HFF-Myc (cell line): ENCODE measurements at regions not wholly inside any gene's neighbourhood (a gene's known extent, or its start where the extent isn't known, plus 50 kb on each side); places are given as distances from the start of the nearest gene placed in this dataset.
A peak's percentile ranks its signal among the peaks of the same experiment; 100 is the strongest.

Experiments
- DNase-seq: peaks from one replicate; pipeline ENCODE4 v3.0.0-alpha.2; 2011; ENCODE audit warnings: low read depth; ENCODE audit errors: extremely low read depth
- H3K4me3 ChIP-seq: replicated peaks from 2 replicates; pipeline ENCODE4 v1.5.1; 2011; ENCODE audit warnings: low read depth, mild to moderate bottlenecking, control low read depth, low read length
- TF ChIP-seq, protein P1 (sequence below): IDR thresholded peaks from 2 replicates; pipeline ENCODE4 v1.5.1; 2012; ENCODE audit warnings: mild to moderate bottlenecking, low read depth, low read length, control low read depth; ENCODE audit errors: missing control alignments

GRCh38 chr4:30370105-30370504 is 350.1 kb upstream of the PCDH7 start:
- TF ChIP-seq, protein P1, sequence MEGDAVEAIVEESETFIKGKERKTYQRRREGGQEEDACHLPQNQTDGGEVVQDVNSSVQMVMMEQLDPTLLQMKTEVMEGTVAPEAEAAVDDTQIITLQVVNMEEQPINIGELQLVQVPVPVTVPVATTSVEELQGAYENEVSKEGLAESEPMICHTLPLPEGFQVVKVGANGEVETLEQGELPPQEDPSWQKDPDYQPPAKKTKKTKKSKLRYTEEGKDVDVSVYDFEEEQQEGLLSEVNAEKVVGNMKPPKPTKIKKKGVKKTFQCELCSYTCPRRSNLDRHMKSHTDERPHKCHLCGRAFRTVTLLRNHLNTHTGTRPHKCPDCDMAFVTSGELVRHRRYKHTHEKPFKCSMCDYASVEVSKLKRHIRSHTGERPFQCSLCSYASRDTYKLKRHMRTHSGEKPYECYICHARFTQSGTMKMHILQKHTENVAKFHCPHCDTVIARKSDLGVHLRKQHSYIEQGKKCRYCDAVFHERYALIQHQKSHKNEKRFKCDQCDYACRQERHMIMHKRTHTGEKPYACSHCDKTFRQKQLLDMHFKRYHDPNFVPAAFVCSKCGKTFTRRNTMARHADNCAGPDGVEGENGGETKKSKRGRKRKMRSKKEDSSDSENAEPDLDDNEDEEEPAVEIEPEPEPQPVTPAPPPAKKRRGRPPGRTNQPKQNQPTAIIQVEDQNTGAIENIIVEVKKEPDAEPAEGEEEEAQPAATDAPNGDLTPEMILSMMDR: no peak
- H3K4me3 ChIP-seq: no peak overlapping the region
- no peak for DNase-seq

- H3K4me3 ChIP-seq: no peak overlapping the region
- TF ChIP-seq, protein P1: peak; percentile 76
- peak; percentile 7 for DNase-seq
Measured at GRCh38 chr4:30380404-30380998, 339.7 kb upstream of the PCDH7 start.

- H3K4me3 ChIP-seq: no peak overlapping the region
- TF ChIP-seq, protein P1: no peak
- no peak for DNase-seq
Measured at GRCh38 chr4:30385650-30386049, 334.5 kb upstream of the PCDH7 start.

DNA sequence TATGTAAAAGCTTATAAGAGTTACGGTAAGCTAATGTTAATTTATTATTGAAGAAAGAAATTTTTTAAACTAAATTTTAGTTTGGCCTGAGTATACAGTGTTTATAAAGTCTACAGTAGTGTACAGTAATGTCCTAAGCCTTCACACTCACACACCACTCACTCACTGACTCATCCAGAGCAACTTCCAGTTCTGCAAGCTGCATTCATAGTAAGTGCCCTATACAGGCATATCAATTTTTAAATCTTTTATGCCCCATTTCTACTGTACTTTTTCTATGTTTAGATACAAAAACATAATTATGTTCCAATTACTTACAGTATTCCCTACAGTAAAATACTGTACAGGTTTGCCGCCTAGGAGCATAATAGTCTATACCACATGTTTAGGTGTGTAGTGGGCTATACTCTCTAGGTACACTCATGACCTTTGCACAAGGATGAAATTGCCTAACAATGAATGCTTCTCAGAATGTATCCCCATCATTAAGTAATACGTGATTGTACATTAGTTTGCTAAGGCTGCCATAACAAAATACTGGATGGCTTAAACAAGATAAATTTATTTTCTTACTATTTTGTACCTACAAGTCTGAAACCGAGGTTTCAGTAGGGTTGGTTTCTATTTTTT is 333.8 kb upstream of the PCDH7 start:
- TF ChIP-seq, protein P1: no peak
- no peak overlapping the region for H3K4me3 ChIP-seq
- DNase-seq: no peak

- TF ChIP-seq, protein P1: no peak
- H3K4me3 ChIP-seq: no peak overlapping the region
- DNase-seq: no peak
Measured at GRCh38 chr4:30395902-30396301, 324.3 kb upstream of the PCDH7 start.

DNA sequence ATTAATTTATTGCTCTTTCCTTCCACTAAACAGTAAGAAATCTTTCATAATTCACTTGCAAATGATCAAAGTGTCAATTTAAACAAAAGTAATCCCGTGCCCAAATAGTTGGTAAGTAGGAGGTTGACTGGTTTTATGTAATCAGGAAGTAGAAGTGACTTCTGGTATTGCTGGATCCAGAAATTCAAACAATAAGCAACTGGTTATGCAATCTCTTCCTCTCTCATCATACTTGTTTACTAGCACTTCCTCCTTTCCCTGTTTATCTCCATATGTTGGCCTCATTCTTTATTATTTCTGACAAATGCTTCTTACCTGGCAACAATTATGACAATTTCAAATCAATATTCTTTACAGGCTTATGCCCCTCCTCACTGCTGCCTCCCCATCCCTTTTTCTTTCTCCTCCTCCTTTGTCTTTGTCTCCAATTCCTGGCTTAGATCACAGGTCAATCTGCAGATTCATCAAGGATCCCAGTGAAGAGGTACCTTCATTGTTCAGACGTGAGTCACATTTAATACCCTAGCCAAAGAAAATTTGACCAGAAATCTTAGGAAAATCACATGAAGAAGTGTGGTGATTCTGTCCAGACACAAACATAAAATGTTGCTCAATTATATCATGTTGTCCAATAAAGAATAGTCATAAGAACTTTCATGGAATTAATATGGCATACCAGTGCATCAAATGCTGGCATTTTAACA is 323.2 kb upstream of the PCDH7 start:
- no peak for DNase-seq
- no peak overlapping the region for H3K4me3 ChIP-seq
- TF ChIP-seq, protein P1: no peak
